HG03139 (cell line): ENCODE measurements at regions not wholly inside any gene's neighbourhood (a gene's known extent, or its start where the extent isn't known, plus 50 kb on each side); places are given as distances from the start of the nearest gene placed in this dataset.
A peak's percentile ranks its signal among the peaks of the same experiment; 100 is the strongest.

Experiments
- ATAC-seq: cut with Tn5 transposase; IDR thresholded peaks from one replicate; pipeline ENCODE4 v1.9.1; 2021; ENCODE audit not compliant: unreplicated experiment

- no peak for ATAC-seq
Measured at GRCh38 chr5:87099968-87100367, 167.7 kb upstream of the RASA1 start.

DNA sequence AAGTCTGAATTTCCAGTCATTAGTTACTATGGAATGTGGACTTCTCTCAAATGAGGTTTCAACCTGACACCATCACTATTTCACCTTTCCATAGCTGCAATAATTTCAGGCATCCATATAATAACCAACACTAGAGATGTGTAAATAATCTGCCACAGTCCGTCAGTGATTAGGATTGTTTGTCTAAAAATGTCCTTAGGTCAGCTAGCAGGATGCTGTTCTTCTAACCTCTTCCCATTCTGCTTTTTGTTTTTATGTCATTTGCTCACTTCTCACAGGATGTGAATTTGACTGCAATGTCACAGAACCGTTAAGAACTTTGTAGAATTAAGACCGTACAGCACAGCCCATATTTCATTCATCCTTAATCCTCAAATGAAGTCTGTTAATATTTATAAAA is 166.4 kb upstream of the RASA1 start:
- no peak for ATAC-seq

- no peak for ATAC-seq
Measured at GRCh38 chr5:87102841-87103240, 164.8 kb upstream of the RASA1 start.

- ATAC-seq, result peak; percentile 89
Measured at GRCh38 chr5:87103616-87104287, 163.9 kb upstream of the RASA1 start.

- no peak for ATAC-seq
Measured at GRCh38 chr5:87105577-87105976, 162.1 kb upstream of the RASA1 start.

- ATAC-seq, result no peak
Measured at GRCh38 chr5:87109746-87110145, 157.9 kb upstream of the RASA1 start.

DNA sequence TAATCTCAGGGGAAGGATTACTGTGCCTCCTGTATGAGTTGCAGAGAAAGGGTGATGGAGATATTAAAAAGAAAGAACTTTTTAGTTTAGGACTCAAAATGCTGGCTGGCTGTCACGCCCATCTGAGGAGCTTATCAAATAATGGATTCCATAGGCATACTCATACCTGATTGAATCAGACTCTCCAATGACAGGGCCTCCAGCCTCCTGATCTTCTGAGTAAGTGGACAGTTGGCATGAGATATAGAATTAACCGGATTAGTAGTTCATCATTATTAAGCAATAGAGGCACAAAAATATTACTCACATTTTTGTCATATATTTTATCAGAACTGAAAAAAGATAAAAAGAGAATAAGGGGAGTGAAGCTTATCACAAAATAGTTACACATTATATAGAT is 157.0 kb upstream of the RASA1 start:
- no peak for ATAC-seq

DNA sequence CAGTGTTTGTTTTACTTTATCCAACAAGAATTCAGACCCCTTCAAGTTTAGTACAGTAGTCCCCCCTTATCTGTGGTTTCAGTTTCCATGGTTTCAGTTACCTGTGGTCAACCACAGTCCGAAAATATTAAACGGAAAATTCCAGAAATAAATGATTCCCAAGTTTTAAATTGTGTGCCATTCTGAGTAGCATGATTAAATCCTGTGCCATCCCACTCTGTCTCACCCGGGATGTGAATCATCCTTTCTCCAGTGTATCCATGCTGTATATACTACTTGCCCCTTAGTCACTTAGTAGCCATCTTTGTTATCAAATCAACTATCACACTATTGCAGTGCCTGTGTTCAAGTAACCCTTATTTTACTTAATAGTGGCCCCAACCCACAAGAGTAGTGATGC is 153.8 kb upstream of the RASA1 start:
- no peak for ATAC-seq

DNA sequence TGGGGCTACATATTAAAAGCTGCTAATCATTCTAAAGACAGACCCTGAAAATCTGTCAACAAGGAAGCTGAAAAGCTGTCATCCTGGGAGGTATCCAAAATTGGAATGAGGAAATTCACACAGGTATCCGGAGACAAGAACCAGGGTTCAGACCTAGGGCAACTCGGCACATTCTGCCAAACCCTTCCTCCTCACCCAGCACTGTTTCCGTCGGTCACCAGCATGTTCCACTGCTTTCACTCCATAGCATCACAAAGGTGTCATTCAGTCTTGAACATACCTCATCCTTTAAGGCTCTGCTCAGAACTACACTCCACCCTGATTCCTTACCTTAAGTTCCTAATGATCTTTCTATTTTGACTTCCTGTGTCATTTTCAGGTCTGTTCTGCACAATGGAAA is 153.1 kb upstream of the RASA1 start:
- no peak for ATAC-seq

- ATAC-seq, result no peak
Measured at GRCh38 chr5:87115839-87116364, 151.8 kb upstream of the RASA1 start.

- peak; percentile 79 for ATAC-seq
Measured at GRCh38 chr5:87116825-87117512, 150.7 kb upstream of the RASA1 start.

- ATAC-seq, result no peak
Measured at GRCh38 chr5:87119588-87119987, 148.1 kb upstream of the RASA1 start.

DNA sequence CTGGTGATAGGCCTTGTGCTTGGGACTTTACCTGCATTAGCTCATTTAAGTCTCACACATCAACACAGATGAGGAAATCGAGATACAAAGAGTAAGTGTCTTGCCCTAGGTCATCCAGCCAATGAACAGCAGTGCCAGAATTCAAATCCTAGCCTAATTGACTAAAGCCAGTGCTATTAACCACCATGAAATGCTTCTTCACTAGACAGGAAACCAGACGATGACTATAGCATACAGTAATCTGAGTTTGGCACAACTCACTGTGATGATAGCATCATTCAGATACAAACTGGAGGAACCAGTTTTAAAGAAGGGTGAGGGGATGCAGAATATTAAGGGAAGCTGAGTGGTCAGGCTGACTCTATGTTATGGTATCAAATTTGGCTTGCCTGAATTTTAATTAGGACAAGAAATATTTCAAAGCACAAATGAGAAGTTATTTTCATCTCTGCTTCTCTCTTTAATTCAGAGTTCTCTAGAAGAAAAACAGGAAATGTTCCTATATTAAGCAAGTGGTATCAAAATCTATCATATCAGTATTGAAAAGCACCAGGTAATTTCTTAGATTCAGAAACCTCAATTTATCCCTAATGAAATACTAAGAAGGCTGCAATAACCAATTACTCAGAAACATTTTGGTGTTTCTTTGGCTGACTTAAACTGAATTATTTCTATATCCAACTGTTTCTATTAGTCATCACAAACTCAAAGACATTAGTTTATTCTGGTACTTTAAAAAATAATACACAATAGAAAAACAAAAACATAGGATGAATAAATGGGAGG is 147.0 kb upstream of the RASA1 start:
- peak; percentile 27 for ATAC-seq

DNA sequence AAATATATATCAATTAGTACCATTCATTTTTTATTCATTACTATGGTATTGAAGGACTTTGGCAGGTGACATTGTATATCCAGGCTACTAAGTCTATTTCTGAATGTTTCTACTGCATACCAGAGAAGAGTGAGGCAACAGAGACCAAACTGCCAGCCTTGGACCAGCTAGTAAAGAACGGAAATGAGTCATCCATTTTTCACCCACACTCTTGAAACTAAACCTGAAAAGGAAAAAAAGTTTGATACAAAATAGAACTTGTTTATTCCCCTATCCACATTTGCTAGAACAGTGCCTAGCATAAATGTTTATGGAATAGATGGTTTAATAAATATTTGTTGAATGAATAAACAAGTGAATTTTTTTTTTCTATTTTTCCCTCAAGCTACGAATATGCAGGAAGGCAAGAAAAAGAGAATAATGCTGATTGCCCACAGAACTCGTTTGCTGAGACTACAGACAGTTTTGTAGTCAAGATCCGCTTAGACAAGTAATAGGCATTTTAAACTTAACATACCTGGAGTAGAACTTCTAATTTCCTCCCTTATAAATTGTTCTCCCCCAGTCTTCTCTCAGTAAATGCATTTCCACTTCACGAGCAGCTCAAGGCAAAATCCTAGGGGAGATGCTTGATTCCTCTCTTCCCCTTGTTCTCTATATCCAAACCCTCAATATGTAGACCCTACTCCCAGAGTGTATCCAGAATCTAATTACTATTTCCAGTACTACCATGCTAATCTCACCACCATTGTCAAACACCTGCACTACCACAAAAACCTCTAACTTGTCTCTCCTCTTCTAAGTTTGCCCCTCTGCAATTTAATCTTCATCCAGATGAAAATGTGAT is 146.2 kb upstream of the RASA1 start:
- peak; percentile 64 for ATAC-seq

DNA sequence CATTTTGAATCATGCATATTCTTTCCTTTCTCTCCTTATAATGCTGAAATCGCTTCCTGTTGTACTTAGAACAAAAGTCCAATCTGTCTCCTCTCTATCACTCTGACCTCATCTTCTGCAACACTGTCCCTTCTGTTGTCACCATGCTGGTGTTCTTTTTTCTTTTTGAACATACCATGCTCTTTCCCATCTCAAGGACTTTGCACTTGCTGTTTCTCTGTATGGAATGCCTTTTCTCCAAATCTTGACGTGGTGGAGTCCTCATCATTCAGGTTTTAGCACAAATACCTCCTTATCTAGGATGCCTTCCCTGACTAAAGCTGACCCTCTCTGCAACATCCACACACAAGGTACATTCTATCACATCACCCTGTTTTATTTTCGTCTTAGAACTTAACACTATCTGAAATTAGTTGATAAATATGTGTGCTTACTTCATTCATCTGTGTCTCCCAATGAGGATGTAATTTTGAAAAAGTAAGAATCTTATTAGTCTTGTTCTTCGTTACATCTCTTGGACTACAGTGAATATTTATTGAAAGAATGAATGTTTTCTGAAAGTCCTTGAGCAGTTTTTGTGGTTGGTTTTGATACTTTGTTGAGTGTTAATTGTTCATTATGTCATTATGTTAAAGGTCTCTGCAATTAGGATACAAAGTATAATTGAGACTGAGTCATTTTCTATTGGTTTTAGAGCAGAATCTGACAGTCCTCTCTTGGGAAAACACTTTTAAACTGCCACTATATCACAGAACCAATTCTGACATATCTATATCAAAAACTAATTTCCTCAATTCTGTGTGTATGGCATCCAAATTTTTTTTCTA is 145.3 kb upstream of the RASA1 start:
- no peak for ATAC-seq

- no peak for ATAC-seq
Measured at GRCh38 chr5:87125766-87126165, 141.9 kb upstream of the RASA1 start.

- ATAC-seq, result no peak
Measured at GRCh38 chr5:87126869-87127268, 140.8 kb upstream of the RASA1 start.

DNA sequence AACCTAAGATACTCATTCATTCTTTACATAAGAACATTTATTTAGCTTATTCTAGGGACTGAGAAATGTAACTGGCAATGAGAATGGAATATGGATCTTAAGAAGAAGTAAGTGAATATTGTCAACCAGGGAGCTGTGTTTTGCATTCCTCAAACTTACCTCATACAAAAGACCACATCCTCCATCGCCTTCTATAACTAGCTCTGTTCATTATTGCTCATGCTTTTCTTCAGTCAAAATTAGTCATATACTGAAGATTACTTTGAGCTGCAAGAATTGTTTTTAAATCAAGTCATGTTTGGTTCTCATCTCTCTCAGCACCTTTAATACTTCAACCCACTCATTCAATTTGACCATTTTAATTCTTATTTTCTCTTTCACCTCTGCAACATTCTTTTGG is 140.3 kb upstream of the RASA1 start:
- no peak for ATAC-seq

- no peak for ATAC-seq
Measured at GRCh38 chr5:87127956-87128687, 139.6 kb upstream of the RASA1 start.
